ENCODE measurements at regions not wholly inside any gene's neighbourhood (a gene's known extent, or its start where the extent isn't known, plus 50 kb on each side); places are given as distances from the start of the nearest gene placed in this dataset.

- Mint-ChIP-seq H3K4me1 (no peaks in the 10 kb centered on the region), H3K27me3 (ENCODE audit: low read depth) (no peaks in the 10 kb centered on the region), H3K36me3 (peaks cover 7% of the 10 kb centered on the region), H3K9me3 (peaks cover 5% of the 10 kb centered on the region), H3K27ac (no peak overlapping the region), H3K4me3 (no peak overlapping the region)
- DNase-seq (ENCODE audit: low spot score) (no peak), ATAC-seq (no peak)
- ChIA-PET CTCF (no interaction called here), POLR2A (no interaction called here)
- TF ChIP-seq ERG (CRISPR knock-in tag; IDR thresholded peaks at IDR 0.05) (no peak), KAT7 (CRISPR knock-in tag; IDR thresholded peaks at IDR 0.05; ENCODE audit: borderline replicate concordance) (no peak), RELA (CRISPR knock-in tag; IDR thresholded peaks at IDR 0.05; ENCODE audit: borderline replicate concordance) (no peak), CREM (CRISPR knock-in tag; IDR thresholded peaks at IDR 0.05) (no peak), ZBTB43 (CRISPR knock-in tag; IDR thresholded peaks at IDR 0.05) (no peak), FOXK1 (CRISPR knock-in tag; IDR thresholded peaks at IDR 0.05) (no peak), IRF2 (CRISPR knock-in tag; IDR thresholded peaks at IDR 0.05; ENCODE audit: borderline replicate concordance, low read depth) (no peak), ELF4 (CRISPR knock-in tag; IDR thresholded peaks at IDR 0.05; ENCODE audit: low read depth) (no peak), ZNF671 (CRISPR knock-in tag; IDR thresholded peaks at IDR 0.05) (no peak), SMAD3 (CRISPR knock-in tag; IDR thresholded peaks at IDR 0.05; ENCODE audit: borderline replicate concordance) (no peak), EMX1 (CRISPR knock-in tag; IDR thresholded peaks at IDR 0.05) (no peak), RORB (CRISPR knock-in tag; IDR thresholded peaks at IDR 0.05) (no peak)
- TF ChIP-seq, protein P1, sequence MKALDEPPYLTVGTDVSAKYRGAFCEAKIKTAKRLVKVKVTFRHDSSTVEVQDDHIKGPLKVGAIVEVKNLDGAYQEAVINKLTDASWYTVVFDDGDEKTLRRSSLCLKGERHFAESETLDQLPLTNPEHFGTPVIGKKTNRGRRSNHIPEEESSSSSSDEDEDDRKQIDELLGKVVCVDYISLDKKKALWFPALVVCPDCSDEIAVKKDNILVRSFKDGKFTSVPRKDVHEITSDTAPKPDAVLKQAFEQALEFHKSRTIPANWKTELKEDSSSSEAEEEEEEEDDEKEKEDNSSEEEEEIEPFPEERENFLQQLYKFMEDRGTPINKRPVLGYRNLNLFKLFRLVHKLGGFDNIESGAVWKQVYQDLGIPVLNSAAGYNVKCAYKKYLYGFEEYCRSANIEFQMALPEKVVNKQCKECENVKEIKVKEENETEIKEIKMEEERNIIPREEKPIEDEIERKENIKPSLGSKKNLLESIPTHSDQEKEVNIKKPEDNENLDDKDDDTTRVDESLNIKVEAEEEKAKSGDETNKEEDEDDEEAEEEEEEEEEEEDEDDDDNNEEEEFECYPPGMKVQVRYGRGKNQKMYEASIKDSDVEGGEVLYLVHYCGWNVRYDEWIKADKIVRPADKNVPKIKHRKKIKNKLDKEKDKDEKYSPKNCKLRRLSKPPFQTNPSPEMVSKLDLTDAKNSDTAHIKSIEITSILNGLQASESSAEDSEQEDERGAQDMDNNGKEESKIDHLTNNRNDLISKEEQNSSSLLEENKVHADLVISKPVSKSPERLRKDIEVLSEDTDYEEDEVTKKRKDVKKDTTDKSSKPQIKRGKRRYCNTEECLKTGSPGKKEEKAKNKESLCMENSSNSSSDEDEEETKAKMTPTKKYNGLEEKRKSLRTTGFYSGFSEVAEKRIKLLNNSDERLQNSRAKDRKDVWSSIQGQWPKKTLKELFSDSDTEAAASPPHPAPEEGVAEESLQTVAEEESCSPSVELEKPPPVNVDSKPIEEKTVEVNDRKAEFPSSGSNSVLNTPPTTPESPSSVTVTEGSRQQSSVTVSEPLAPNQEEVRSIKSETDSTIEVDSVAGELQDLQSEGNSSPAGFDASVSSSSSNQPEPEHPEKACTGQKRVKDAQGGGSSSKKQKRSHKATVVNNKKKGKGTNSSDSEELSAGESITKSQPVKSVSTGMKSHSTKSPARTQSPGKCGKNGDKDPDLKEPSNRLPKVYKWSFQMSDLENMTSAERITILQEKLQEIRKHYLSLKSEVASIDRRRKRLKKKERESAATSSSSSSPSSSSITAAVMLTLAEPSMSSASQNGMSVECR (CRISPR knock-in tag; IDR thresholded peaks at IDR 0.05; ENCODE audit: borderline replicate concordance): no peak
These were observed 464.5 kb downstream of the GXYLT1 start for GRCh38 chr12:41680155-41680554.

DNA sequence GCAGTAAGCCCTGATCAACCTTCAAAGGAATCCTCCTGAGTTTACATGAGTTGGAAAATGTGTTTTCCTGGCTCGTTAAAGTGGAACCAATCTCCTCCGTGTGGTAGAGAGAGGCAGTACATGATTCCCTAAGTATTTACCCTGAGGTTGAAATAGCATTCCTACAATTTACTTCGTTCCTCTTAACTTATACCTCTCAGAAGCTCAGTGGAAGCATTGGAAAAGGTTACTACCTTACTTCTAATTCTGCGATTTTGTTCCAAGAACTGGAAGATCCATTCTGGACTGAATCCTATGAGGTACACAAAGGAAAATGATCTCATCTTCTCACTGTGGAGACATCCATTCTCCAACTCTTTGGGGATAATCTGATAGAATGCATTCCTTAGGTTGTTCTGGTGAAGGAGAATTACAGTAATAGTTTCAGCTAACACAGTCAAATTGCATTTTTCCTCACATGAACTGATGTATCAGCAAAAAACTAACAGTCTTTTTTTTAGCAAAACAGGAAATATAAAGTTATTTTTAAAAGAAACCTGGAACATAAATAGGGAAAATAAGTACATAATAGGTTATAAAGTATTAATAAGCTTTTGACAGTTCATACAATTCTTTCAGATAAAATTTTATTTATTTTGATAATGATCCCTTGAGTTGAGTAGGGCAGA is 475.6 kb downstream of the PDZRN4 start:
- H3K9me3 Mint-ChIP-seq: peaks cover 32% of the 10 kb centered on the region
- ATAC-seq: peak; percentile 91
- no peaks in the 10 kb centered on the region for H3K27me3 Mint-ChIP-seq (ENCODE audit: low read depth)
- DNase-seq (ENCODE audit: low spot score): no peak
- H3K36me3 Mint-ChIP-seq: peaks cover 10% of the 10 kb centered on the region
- POLR2A ChIA-PET: no interaction called here
- H3K4me1 Mint-ChIP-seq: peaks cover 15% of the 10 kb centered on the region
- CTCF ChIA-PET: interaction anchor here (0.5 to 2.5 kb wide), 5 partner anchors 16 to 760 kb away, joined by 3 to 10 read pairs (median 4); no protein-coding TSS in a partner anchor
- TF ChIP-seq SP1 (CRISPR knock-in tag; conservative IDR thresholded peaks at IDR 0.05) (no peak), E2F5 (CRISPR knock-in tag; IDR thresholded peaks at IDR 0.05) (no peak), CTCF (IDR thresholded peaks at IDR 0.05) (peak; percentile 49; the same call in 1 of the 2 replicates)
- no peak overlapping the region for H3K4me3 Mint-ChIP-seq
- no peak overlapping the region for H3K27ac Mint-ChIP-seq

Measured in WTC11 (cell line).